Neuronal stem cell (in vitro differentiated cells): ENCODE measurements at regions not wholly inside any gene's neighbourhood (a gene's known extent, or its start where the extent isn't known, plus 50 kb on each side); places are given as distances from the start of the nearest gene placed in this dataset.

Source experiments
- DNase-seq: peaks from one replicate; pipeline ENCODE4 v3.0.0-alpha.2; 2013; ENCODE audit warnings: low spot score
- H2AFZ ChIP-seq: one replicate; pipeline ENCODE4 v1.6.1; 2013; ENCODE audit warnings: mild to moderate bottlenecking, low read length, inconsistent platforms
- H2AK5ac ChIP-seq: 2 replicates; pipeline ENCODE4 v1.6.1; 2013; ENCODE audit warnings: low read depth, mild to moderate bottlenecking, inconsistent platforms, low read length, moderate library complexity, mixed read lengths
- H2BK120ac ChIP-seq: 2 replicates; pipeline ENCODE4 v1.6.1; 2013; ENCODE audit warnings: low read depth, mild to moderate bottlenecking, inconsistent platforms, low read length, moderate library complexity, mixed read lengths
- H2BK12ac ChIP-seq: one replicate; pipeline ENCODE4 v1.6.1; 2013; ENCODE audit warnings: low read length, inconsistent platforms
- H2BK15ac ChIP-seq: 2 replicates; pipeline ENCODE4 v1.6.1; 2013; ENCODE audit warnings: mild to moderate bottlenecking, low read length, inconsistent platforms, mixed read lengths
- H2BK5ac ChIP-seq: one replicate; pipeline ENCODE4 v1.6.1; 2013; ENCODE audit warnings: inconsistent platforms, mild to moderate bottlenecking, low read length, moderate library complexity
- H3K14ac ChIP-seq: one replicate; pipeline ENCODE4 v1.6.1; 2013; ENCODE audit warnings: low read length, inconsistent platforms
- H3K18ac ChIP-seq: 2 replicates; pipeline ENCODE4 v1.6.1; 2013; ENCODE audit warnings: low read length, inconsistent platforms
- H3K23ac ChIP-seq: 2 replicates; pipeline ENCODE4 v1.6.1; 2013; ENCODE audit warnings: low read depth, mild to moderate bottlenecking, mixed read lengths, low read length, inconsistent platforms; ENCODE audit not compliant: poor library complexity
- H3K27ac ChIP-seq: replicated peaks from 3 replicates; pipeline ENCODE4 v1.5.1; 2013; ENCODE audit warnings: low read length, inconsistent platforms
- H3K27me3 ChIP-seq, 3 experiments: 2 replicates each; pipeline ENCODE4 v1.6.1; 2013; ENCODE audit warnings: low read length in 3 of 3, mild to moderate bottlenecking in 2 of 3, inconsistent platforms in 1 of 3, low read depth in 1 of 3, mixed read lengths in 1 of 3, moderate library complexity in 1 of 3; ENCODE audit not compliant: control insufficient read depth in 3 of 3, insufficient read depth in 3 of 3
- H3K36me3 ChIP-seq, 2 donors: replicated peaks in 1 of 2; 2 replicates each; pipeline ENCODE4 v1.6.1; 2013; ENCODE audit warnings: low read length in 2 of 2; ENCODE audit not compliant: control insufficient read depth in 2 of 2, insufficient read depth in 2 of 2
- H3K4ac ChIP-seq: 2 replicates; pipeline ENCODE4 v1.6.1; 2013; ENCODE audit warnings: inconsistent platforms, mild to moderate bottlenecking, low read length, moderate library complexity
- H3K4me1 ChIP-seq, 2 donors: 1 replicate in 1 of 2; 2 replicates in 1 of 2; pipeline ENCODE4 v1.6.1; 2013; ENCODE audit warnings: low read length in 2 of 2, low read depth in 1 of 2; ENCODE audit not compliant: control insufficient read depth in 2 of 2, insufficient read depth in 1 of 2
- H3K4me2 ChIP-seq: one replicate; pipeline ENCODE4 v1.6.1; 2013; ENCODE audit warnings: mild to moderate bottlenecking, low read length, inconsistent platforms; ENCODE audit not compliant: insufficient read depth, poor library complexity, severe bottlenecking
- H3K4me3 ChIP-seq, 2 donors: 2 replicates each; pipeline ENCODE4 v1.5.1; 2013; ENCODE audit warnings: low read length in 2 of 2, mild to moderate bottlenecking in 2 of 2, inconsistent platforms in 1 of 2, moderate library complexity in 1 of 2
- H3K79me1 ChIP-seq: one replicate; pipeline ENCODE4 v1.6.1; 2013; ENCODE audit warnings: low read depth, mild to moderate bottlenecking, inconsistent platforms, low read length, moderate library complexity
- H3K9ac ChIP-seq: one replicate; pipeline ENCODE4 v1.6.1; 2013; ENCODE audit warnings: mild to moderate bottlenecking, low read depth, low read length, inconsistent platforms; ENCODE audit not compliant: poor library complexity
- H3K9me3 ChIP-seq, 2 donors: replicated peaks in 1 of 2; 2 replicates each; pipeline versions ENCODE3 to v1.6.1; 2013; ENCODE audit warnings: low read length in 2 of 2, mild to moderate bottlenecking in 2 of 2, inconsistent platforms in 1 of 2, low read depth in 1 of 2, mixed read lengths in 1 of 2, moderate library complexity in 1 of 2; ENCODE audit not compliant: control insufficient read depth in 2 of 2, insufficient read depth in 1 of 2
- H4K8ac ChIP-seq: one replicate; pipeline ENCODE4 v1.6.1; 2013; ENCODE audit warnings: low read depth, mild to moderate bottlenecking, inconsistent platforms, low read length, moderate library complexity
- H4K91ac ChIP-seq: one replicate; pipeline ENCODE4 v1.6.1; 2013; ENCODE audit warnings: low read length, low read depth, mild to moderate bottlenecking, inconsistent platforms; ENCODE audit not compliant: poor library complexity
- WGBS, 2 donors: extraction: QIAGEN DNeasy Blood & Tissue Kit; methylation state at CpG; one replicate each; pipeline ENCODE4 v1.1.7; 2013; ENCODE audit warnings: missing lambda C conversion rate in 2 of 2, mixed read lengths in 1 of 2; ENCODE audit not compliant: insufficient read length in 2 of 2, insufficient replicate concordance in 1 of 2; ENCODE audit errors: extremely low coverage in 2 of 2; 5-methylcytosine and 5-hydroxymethylcytosine counted together

- no CpG with 5 or more reads among the region's 5 CpGs for WGBS, 2 donors
- Histone ChIP-seq H2AFZ (no peak overlapping the region), H3K4me1 (peaks cover 0 to 2% of the 10 kb centered on the region in 2 donors), H2BK5ac (no peak overlapping the region), H3K14ac (no peak overlapping the region), H2BK120ac (no peak overlapping the region), H3K27me3 (peaks cover 0 to 11% (median 0%) of the 10 kb centered on the region in 3 experiments), H3K4me3 (no peak overlapping the region), H3K9me3 (no peaks in the 10 kb centered on the region), H2AK5ac (no peak overlapping the region), H3K4ac (no peak overlapping the region), H3K4me2 (no peak overlapping the region), H4K91ac (no peak overlapping the region), H2BK15ac (no peak overlapping the region), H3K36me3 (no peaks in the 10 kb centered on the region), H4K8ac (no peak overlapping the region), H2BK12ac (no peak overlapping the region), H3K27ac (no peak overlapping the region), H3K23ac (no peak overlapping the region), H3K9ac (no peak overlapping the region), H3K79me1 (no peaks in the 10 kb centered on the region), H3K18ac (no peak overlapping the region)
- DNase-seq = no peak
These were observed 258.8 kb downstream of the SNX10 start for GRCh38 chr7:26550492-26550891.

- Histone ChIP-seq H2BK12ac (no peak overlapping the region), H3K79me1 (no peaks in the 10 kb centered on the region), H2AFZ (no peak overlapping the region), H2BK120ac (no peak overlapping the region), H3K18ac (no peak overlapping the region), H3K9me3 (no peaks in the 10 kb centered on the region), H3K23ac (no peak overlapping the region), H3K4ac (no peak overlapping the region), H3K4me1 (peaks cover 2 to 6% of the 10 kb centered on the region in 2 donors), H2AK5ac (no peak overlapping the region), H4K8ac (no peak overlapping the region), H3K4me2 (no peak overlapping the region), H3K27ac (no peak overlapping the region), H2BK5ac (no peak overlapping the region), H4K91ac (no peak overlapping the region), H3K36me3 (no peaks in the 10 kb centered on the region), H3K9ac (no peak overlapping the region), H3K14ac (no peak overlapping the region), H2BK15ac (no peak overlapping the region), H3K4me3 (no peak overlapping the region), H3K27me3 (peaks cover 0 to 17% (median 0%) of the 10 kb centered on the region in 3 experiments)
- WGBS, 2 donors = no CpG with 5 or more reads among the region's 9 CpGs
- no peak for DNase-seq
These were observed 260.1 kb downstream of the SNX10 start for GRCh38 chr7:26551740-26552139.

- Histone ChIP-seq H2BK15ac (no peak overlapping the region), H3K14ac (no peak overlapping the region), H3K27ac (no peak overlapping the region), H4K91ac (no peak overlapping the region), H2AK5ac (no peak overlapping the region), H2BK5ac (no peak overlapping the region), H3K27me3 (peaks cover 0 to 17% (median 0%) of the 10 kb centered on the region in 3 experiments), H3K36me3 (no peaks in the 10 kb centered on the region), H3K4me1 (peaks cover 2 to 6% of the 10 kb centered on the region in 2 donors), H4K8ac (no peak overlapping the region), H3K4ac (no peak overlapping the region), H3K9me3 (no peaks in the 10 kb centered on the region), H3K9ac (no peak overlapping the region), H3K4me2 (no peak overlapping the region), H2BK120ac (no peak overlapping the region), H2BK12ac (no peak overlapping the region), H3K4me3 (no peak overlapping the region), H3K79me1 (no peaks in the 10 kb centered on the region), H3K18ac (no peak overlapping the region), H2AFZ (no peak overlapping the region), H3K23ac (no peak overlapping the region)
- no CpG with 5 or more reads among the region's 2 CpGs for WGBS, 2 donors
- DNase-seq = no peak
These were observed 261.5 kb downstream of the SNX10 start for GRCh38 chr7:26553128-26553527.

- Histone ChIP-seq H2AFZ (no peak overlapping the region), H3K18ac (no peak overlapping the region), H2BK5ac (no peak overlapping the region), H2BK12ac (no peak overlapping the region), H2BK15ac (no peak overlapping the region), H3K9ac (no peak overlapping the region), H4K8ac (no peak overlapping the region), H3K4me3 (no peak overlapping the region), H2AK5ac (no peak overlapping the region), H3K14ac (no peak overlapping the region), H3K36me3 (no peaks in the 10 kb centered on the region), H2BK120ac (no peak overlapping the region), H3K27me3 (peaks cover 0 to 17% (median 0%) of the 10 kb centered on the region in 3 experiments), H3K79me1 (no peaks in the 10 kb centered on the region), H3K4ac (no peak overlapping the region), H3K4me2 (no peak overlapping the region), H4K91ac (no peak overlapping the region), H3K4me1 (peaks cover 2 to 6% of the 10 kb centered on the region in 2 donors), H3K9me3 (no peaks in the 10 kb centered on the region), H3K27ac (no peak overlapping the region), H3K23ac (no peak overlapping the region)
- WGBS, 2 donors = no CpG with 5 or more reads among the region's 3 CpGs
- no peak for DNase-seq
These were observed 261.9 kb downstream of the SNX10 start for GRCh38 chr7:26553582-26553981.
